GM21717 (cell line): ENCODE measurements at regions not wholly inside any gene's neighbourhood (a gene's known extent, or its start where the extent isn't known, plus 50 kb on each side); places are given as distances from the start of the nearest gene placed in this dataset.
"Not testable (repeated sequence)": the region's sequence is repeated elsewhere in the genome, so short reads cannot be mapped to it uniquely, and the experiment has no call there.

ENCODE experiments used
- ATAC-seq: cut with Tn5 transposase; IDR thresholded peaks from one replicate; pipeline ENCODE4 v1.9.1; 2021; ENCODE audit warnings: mild to moderate bottlenecking, moderate library complexity; ENCODE audit not compliant: unreplicated experiment

DNA sequence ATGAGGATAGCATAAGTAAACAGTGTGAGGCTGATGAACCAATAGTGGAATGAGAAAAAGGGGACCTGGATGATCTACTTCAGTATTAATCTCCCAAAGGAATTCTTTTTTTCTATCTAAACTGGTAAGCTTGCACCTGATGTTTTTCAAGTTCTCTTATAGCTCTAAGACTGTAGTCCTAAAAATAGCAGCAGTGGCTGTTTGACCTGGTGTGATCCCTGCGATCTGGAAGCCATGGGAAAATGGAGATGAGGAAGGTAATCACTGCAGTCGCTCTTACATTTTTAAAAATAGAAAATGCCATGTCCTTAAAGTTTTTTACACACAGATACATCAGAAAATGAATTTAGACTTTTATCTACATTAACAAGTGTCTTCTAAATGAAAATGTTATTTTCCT lies 926.4 kb upstream of the SLC35B3 start:
- ATAC-seq: no peak

DNA sequence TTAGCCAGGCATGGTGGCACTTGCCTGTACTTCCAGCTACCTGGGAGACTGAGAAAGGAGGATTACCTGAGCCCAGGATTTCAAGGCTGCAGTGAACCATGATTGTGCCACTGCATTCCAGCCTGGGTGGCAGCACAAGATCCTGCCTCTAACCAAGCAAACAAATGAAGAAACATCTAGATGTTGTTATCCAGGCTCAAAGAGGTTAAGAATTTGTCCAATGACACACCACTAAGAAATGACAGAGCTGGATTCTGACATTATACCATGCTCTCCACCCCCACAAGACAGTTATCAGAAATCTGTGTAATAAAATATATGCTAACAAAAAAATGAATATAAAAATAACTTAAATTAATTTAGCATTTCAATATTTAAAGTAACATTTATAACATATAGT lies 925.5 kb upstream of the SLC35B3 start:
- ATAC-seq: no peak

DNA sequence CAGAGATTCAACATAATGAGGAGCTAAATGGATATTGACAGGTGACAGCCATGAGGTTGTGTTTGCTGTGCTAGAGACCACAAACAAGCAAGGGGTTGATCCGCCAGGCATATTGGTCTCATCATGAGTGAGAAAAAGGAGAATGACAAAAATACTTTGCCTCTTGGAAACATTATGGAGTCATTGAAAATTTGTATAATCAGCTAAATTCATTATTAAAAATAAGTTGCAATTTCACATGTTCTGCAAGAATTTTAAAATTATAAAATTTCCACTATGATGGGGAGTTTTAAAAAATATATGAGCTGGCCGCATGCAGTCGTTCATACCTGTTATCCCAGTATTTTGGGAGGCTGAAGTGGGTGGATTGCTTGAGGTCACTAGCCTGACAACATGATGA lies 912.3 kb upstream of the SLC35B3 start:
- ATAC-seq: no peak

DNA sequence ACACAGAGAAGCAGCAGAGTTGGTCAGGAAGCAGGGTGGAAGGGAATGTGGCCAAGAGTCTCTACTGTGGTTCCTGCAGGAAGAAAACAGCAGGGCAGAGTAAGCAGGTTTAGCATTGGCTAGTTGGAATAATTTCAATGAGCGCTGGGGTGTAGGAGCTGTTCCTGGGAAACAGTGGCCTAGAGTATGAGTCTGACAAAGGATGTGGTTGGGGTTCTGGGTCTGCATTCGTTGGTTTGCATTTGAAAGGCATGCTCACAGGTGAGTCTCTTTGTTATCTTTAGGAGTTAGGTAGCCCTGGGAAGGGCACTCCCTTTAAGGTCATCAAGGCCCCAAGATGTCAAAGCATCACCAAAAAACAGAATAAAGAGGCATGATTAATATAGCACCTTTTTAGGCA lies 911.6 kb upstream of the SLC35B3 start:
- ATAC-seq: no peak

DNA sequence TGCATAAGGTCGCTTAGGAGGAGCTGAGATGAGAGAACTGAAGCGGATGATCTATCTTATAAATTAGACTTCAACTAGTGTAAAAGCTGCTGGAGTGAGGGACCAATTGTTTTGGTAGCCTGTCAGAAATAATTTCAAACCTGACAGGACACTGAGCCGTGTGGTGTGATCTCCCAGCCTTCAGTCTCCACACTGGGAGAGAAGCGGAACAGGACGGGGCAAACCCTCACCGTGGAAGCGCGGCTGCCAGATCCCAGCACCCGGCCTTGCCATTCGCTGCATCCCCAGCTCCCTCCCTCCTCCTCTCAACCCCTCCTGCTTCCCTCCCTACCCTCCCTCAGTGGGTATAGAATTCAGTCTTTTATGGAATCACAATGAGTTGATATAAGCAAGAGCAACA lies 900.1 kb upstream of the SLC35B3 start:
- no peak for ATAC-seq

DNA sequence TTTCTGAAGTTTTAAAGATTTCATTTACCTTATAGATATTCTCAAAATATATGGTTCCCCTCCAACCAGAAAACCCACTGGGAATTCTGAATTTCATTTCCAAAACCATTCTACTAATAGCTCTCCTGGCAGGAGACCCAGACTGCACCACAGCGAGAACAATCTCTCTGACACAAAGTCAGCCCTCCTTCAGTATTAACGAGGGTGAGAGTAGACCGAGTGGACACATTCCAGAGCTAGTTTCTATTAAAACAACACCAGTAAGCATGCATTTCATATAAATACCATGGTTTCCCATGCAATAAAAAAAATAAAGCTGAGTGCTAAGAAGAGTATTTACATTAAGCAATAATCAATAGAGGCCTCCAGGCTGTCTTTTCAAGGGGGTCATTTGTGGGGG lies 899.6 kb upstream of the SLC35B3 start:
- no peak for ATAC-seq

DNA sequence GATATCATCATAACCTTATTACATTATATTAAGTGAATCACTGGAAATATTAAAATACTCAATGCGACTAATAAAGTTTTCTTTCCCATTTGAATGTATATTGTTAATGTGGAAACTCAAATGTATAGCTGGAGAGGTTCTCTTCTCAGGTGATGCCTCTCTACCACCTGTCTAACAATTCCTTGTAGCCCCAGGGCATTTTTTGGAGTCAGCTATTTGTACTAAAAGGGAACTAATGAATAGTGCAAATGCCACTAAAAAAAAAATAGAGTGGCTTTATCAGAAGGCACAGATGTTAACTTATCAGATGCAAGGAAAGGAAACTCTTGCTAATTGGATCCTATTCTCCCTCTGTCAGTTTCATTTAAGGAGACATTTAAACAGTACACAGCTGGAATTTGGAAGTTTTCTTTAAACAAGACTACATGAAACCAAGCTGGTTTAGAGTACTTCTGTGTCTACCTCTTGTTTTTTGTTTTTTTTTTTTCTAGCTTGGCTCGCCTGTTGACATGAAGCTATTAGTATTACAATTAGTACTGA lies 897.0 kb upstream of the SLC35B3 start:
- ATAC-seq: no peak

DNA sequence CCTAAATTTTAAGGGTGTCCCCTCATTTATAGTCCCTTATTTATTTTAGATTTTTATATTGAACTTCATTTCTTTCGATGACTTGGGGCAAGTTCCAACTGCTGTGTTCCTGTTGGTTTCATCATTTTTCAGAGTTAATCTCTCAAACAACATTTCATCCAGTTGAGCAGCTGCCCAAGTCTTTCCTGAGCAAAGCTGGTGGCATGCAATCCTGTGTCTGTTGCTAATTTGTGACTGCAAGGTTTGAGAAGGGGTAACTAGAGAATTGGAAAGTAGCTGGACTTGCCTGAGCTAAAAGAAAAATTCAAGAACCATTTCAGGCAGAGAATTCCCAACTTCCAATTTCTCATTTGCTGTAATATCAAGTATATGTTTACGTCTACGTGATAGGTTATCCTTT lies 881.5 kb upstream of the SLC35B3 start:
- no peak for ATAC-seq

DNA sequence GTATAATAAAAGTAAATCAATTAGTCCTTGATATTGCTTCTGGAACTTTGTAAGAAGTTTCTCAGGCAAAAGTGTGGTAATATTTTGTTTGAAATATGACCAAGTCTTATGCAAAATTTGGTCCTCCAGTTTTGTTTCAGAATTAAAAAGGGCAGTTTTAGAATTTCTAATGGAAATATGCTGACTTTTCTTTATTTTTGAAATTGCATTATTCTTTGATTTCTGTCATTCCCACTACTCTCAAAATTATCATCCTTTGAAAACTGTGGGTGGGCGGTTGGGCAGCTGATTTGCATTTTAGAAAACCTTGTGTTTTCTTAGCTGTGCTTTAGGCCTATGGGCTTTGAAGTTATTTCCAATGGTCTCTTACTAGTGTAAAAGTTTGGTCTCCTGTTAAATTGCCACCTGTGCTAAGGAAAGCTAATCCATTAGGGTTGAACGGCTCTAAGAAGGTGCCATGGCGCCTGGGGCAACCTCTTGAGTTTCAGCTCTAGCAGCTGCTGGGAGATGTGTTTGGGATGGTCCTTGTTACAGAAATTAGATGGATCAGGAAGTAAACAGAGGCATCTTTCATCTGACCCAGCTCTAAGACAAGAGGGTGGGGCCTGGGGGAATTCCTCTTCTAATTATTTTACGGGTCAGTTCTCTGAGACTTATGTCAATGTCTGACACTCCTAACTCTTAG lies 880.8 kb upstream of the SLC35B3 start:
- no peak for ATAC-seq

DNA sequence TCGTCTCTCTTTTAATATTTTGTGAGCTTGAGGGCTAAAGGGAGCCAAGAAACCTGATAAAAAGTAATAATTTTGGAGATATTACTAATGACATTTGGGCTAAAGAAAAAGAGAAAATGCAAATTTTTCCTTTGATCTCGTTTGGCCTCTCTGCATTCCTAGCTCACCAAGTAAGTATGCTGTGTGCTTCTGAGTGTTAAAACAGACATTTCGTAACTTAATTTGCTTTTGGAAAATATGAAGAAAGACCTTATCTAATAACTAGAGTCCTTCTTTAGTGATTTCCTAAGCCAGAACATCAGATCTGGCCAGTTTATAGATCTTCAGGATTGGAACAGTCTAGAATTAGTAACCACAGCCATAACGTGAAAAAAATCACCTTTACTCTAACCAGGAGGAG lies 872.9 kb upstream of the SLC35B3 start:
- no peak for ATAC-seq

DNA sequence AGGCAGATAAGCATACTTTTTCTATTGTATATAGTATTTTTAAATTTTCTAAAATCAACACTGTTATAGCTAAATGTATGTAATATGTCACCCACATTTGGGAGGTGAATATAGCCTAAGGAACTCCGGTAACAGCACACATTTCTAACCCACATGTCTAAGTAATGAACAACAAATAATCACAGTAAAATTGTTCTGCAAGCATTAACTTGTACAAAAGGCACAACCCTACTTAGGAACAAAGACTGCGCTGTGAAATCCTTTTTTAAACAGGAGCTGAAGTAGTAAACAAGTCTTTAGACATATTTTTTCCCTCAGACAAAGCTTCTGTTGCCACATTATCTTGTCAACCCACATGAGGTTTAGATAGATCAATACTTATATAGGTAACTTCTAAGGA lies 872.4 kb upstream of the SLC35B3 start:
- ATAC-seq: no peak

DNA sequence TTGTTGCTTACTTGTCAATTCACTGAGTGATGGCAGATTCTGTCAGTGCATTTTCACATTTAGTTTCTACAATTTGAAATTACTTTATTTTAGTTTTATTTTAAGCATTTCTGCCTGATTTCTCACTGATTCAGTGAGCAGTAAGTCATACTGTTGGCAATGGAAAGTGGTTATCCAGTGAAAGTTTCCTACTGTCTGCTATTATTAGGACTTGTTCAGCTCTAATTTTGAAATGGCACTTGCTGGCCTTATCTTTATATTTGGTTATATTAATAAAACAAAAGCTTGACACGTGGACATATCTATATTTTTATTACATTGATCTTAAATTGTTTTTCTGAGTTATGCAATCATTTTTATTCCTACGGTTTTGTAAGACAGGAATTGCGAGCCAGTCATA lies 871.8 kb upstream of the SLC35B3 start:
- no peak for ATAC-seq

DNA sequence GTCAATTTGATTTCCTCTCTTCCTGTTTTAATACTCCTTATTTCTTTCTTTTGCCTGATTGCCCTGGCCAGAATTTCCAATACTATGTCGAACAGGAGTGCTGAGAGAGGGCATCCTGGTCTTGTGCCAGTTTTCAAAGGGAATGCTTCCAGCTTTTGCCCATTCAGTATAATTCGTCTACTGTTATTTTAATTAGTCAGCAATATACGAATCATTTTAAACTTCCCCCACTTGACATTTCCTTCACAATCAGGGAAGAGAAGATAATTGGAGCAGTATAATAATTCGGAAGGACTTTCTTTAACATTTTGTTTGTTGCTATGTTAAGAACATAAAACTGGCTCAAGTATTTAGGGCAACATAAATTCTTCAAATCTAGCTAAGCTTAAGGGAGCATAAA lies 860.3 kb upstream of the SLC35B3 start:
- ATAC-seq: no peak

DNA sequence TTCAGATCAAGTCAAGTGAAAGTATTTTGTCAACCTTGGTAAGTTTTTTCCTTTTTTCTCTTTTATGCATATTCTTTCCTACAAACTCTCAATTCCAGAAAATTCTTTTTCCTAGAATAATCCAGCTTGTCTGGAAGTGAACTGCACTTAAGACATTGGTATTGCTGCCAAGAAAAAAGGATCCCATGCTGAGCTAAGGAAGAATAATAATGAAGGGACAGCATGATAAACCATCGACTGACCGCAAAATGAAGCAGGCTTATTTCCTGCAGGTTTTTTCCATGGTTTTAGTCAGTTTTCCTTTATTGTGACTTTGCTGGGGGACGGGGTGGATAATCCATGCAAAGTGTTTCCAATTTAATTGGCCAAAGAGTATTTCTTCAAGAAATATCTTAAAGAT lies 857.6 kb upstream of the SLC35B3 start:
- ATAC-seq: no peak

DNA sequence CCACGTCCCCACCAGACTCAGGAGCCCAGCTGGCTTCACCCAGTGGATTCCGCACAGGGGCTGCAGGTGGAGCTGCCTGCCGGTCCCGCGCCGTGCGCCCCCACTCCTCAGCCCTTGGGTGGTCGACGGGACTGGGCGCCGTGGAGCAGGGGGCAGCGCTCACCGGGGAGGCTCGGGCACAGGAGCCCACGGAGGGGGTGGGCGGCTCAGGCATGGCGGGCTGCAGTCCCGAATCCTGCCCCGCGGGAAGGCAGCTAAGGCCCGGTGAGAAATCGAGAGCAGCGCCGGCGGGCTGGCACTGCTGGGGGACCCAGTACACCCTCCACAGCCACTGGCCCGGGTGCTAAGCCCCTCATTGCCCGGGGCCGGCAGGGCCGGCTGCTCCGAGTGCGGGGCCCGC lies 855.0 kb upstream of the SLC35B3 start:
- not testable (repeated sequence) for ATAC-seq

DNA sequence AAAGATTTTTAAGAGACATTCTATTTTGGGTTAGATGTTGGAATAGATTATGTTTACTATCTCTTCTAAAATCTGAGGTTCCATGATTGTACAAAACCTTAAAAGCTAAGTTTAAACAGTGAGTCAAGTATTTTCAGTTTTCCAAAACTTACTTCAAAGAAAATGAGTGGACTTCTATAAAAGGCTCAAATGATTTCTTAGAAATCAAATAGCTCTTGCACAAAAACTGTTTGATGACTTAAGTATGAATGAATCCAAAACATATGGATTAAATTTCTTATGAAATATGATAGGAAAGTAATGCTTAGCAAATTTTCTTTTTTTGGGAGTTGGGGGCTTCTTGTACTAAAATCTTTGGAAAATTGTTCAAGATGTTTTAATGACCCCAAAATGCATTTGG lies 837.3 kb upstream of the SLC35B3 start:
- no peak for ATAC-seq

DNA sequence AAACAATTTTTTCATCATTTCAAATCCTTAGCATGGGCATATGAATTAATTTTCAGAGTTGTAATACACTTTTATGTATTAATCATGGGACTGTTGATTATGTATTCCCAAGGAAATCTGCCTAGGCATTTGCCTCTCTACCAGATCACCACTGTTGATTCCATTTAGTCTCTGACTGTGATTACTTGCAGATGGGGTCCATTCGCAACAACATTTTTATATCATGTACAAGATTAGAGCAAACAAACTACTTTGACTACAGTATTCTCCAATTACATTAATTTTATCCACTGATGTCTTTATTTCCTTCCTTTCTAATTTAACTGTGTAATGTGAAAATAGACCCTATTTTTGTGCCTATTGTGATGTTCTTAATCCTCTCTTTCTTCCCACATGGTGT lies 831.4 kb upstream of the SLC35B3 start:
- ATAC-seq: no peak

DNA sequence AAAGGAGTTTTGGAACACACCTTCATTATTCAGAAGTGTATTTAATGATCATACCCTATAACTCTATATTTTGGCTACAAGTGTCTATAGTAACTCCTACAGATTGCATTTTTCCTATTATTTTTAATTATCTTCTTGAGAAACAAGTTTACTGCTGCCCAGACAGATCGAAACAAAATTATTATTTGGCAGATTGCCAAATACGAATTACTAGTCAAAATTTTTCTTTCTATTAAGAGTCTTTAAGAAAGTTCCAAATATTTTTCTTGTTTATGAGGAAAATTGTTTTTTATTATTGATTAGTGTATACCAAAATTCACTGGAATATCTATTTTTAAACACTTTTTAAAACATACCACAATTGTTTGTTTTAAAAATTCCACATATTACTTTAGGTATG lies 821.9 kb upstream of the SLC35B3 start:
- ATAC-seq: no peak

DNA sequence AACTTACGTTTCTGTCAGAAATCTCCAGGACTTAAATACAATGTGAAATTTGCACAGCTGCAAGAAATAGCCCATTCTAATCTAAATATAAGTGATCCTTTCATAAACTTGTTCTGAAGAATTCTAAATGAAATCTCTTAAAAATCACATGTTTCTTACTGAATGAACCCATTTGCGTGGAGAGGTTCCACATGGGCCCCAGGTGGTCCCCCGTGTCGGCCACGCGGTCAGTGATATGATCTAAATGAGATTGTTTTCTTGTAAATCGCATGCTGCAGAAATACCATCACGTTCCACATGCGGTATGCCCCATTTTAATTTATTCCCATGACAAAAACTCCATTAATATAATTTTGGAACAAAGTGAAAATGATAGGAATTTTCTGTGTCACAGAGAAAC lies 818.9 kb upstream of the SLC35B3 start:
- no peak for ATAC-seq

DNA sequence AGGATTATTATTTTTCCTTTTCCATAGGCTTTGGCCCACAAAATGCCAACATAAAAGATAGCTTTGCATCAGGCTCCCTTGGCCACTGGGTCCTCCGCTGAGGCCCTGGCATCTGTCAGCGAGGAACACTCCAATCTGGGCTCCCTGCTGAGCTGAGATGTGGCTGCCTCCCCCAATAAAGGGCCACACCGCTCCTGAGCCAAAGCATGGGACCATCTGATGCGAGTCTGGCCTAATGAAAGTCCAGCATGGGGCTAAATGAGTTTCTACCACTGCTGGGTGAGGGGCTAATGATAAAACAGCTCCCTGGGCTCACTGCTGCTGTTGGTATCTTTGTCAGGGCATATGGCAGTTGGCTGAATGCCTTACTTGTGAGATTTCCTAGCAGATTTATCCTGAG lies 817.5 kb upstream of the SLC35B3 start:
- ATAC-seq: no peak

DNA sequence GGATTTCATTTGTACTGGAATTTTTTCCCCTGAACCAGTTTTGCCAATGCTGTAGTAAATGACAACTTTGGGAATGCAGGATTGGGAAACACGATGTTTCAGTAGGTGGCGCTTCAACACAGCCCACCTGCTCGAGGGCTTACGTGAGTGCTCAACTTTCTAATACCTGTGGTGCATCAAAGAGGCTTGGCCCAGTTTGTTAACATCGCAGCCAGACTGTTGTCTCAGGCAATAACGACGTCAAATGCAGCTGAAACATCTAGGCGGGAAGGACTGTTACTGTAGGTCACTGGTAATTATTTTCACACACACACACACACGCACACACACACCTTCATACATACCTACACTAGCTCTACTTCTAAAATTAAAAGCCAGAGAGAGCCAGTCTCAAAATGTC lies 815.5 kb upstream of the SLC35B3 start:
- ATAC-seq: no peak

DNA sequence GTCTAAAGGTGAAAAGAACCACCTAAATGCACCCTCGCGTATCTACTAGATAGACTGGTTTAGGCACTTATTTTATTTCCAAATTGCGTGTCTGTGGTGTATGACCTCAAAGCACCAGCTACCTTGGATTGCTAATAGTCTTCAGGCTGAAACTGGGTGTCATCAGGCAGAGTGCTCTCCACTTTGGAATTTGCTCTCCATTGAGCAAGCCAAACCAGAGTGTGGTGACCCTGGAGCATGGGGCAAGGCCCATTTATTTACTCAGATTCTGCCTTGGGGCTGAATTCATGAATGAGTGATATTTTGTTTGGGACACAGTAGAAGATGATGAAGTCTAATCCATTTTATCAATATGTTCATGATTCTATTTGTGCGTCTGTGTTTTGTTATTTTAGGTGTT lies 812.8 kb upstream of the SLC35B3 start:
- ATAC-seq: no peak

DNA sequence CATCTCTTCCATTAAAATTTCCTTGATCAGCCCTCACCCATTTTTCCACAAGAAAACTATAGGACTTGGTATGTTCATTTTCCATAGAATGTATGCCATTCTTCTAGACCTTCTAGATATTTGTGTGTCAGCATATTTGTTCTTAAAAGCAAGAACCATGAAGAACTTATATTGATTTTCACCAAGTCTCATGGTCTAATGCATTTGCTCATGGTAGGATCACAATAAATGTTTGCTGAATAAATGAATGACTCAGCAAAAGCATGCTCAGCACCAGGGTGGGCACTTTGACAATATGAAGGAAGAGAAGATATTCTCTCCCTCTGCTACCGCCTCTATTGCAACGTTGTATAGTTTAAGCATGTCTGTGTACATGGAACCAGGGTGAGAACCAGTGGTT lies 805.5 kb upstream of the SLC35B3 start:
- ATAC-seq: no peak
